Gastrocnemius medialis (tissue), 4 donors: ENCODE measurements at regions not wholly inside any gene's neighbourhood (a gene's known extent, or its start where the extent isn't known, plus 50 kb on each side); places are given as distances from the start of the nearest gene placed in this dataset.
A peak's percentile ranks its signal among the peaks of the same experiment; 100 is the strongest.
"Not testable (repeated sequence)": the region's sequence is repeated elsewhere in the genome, so short reads cannot be mapped to it uniquely, and the experiment has no call there.

Source experiments
- ATAC-seq, 2 donors: fragments of 150-250 bp; one replicate each; pipeline ENCODE4 v1.9.1; 2016
- DNase-seq, 2 donors: peaks; one replicate each; pipeline ENCODE4 v3.0.0-alpha.2; 2019
- H3K27ac ChIP-seq, 4 donors: fragments of 200-600 bp; sonication (generic); 1 replicate in 1 of 4; 2 replicates in 3 of 4; pipeline ENCODE4 v1.5.1; 2016 to 2018; ENCODE audit warnings: mild to moderate bottlenecking in 2 of 4, moderate library complexity in 1 of 4
- H3K27me3 ChIP-seq, 3 donors: fragments of 200-600 bp; sonication (generic) in 2 of 3; 1 replicate in 1 of 3; 2 replicates in 2 of 3; pipeline versions ENCODE4 v1.5.1 to v1.6.0; 2016 to 2019; ENCODE audit warnings: mild to moderate bottlenecking in 1 of 3, moderate library complexity in 1 of 3
- H3K36me3 ChIP-seq, 2 donors: fragments of 200-600 bp; sonication (generic) in 1 of 2; one replicate each; pipeline ENCODE4 v1.5.1; 2017 to 2018
- H3K4me1 ChIP-seq, 2 donors: fragments of 200-600 bp; sonication (generic) in 1 of 2; one replicate each; pipeline ENCODE4 v1.5.1; 2016 to 2017; ENCODE audit warnings: mild to moderate bottlenecking in 2 of 2
- H3K4me3 ChIP-seq, 4 donors: fragments of 200-600 bp; sonication (generic) in 3 of 4; 1 replicate in 1 of 4; 2 replicates in 3 of 4; pipeline ENCODE4 v1.5.1; 2016 to 2019; ENCODE audit warnings: mild to moderate bottlenecking in 2 of 4
- H3K9me3 ChIP-seq, 3 donors: fragments of 200-600 bp; sonication (generic) in 2 of 3; 1 replicate in 1 of 3; 2 replicates in 2 of 3; pipeline ENCODE4 v1.5.1; 2016 to 2019
- CTCF ChIP-seq, 5 experiments: fragments of 450-650 bp in 3 of 5; fragments of 200-600 bp in 2 of 5; sonication (generic) in 2 of 5; IDR thresholded peaks in 4 of 5; conservative IDR thresholded peaks in 1 of 5; 1 replicate in 4 of 5; 2 replicates in 1 of 5; pipeline ENCODE4 v1.5.1; 2016 to 2019; ENCODE audit warnings: antibody characterized with exemption in 5 of 5, mild to moderate bottlenecking in 3 of 5, moderate library complexity in 3 of 5
- POLR2A ChIP-seq, 2 donors: fragments of 450-650 bp; IDR thresholded peaks; one replicate each; pipeline ENCODE4 v1.6.1; 2017; ENCODE audit warnings: antibody characterized with exemption in 2 of 2, mild to moderate bottlenecking in 2 of 2, moderate library complexity in 2 of 2
- in situ Hi-C, 4 donors: fragments of 200-750 bp; cut with MboI; loops; one replicate each; pipeline versions ENCODE4 v1.15.0 to v1.8.0; 2017; ENCODE audit warnings: low sequenced_read_pairs in 4 of 4
- intact Hi-C: fragments of 100-400 bp; cut with DNase I; formaldehyde crosslinking; loops from one replicate; pipeline ENCODE4 v1.15.1; 2023; ENCODE audit warnings: low total_unique reads

- peaks cover 0 to 3% (median 0%) of the 10 kb centered on the region in 3 donors for H3K27me3 ChIP-seq
- no peaks in the 10 kb centered on the region for H3K36me3 ChIP-seq
- no peak overlapping the region for H3K4me3 ChIP-seq
- DNase-seq (peak in 1 of 2 donors; percentile 6), ATAC-seq (peak; percentile 60 to 70)
- in situ Hi-C loops (loop anchor here in 3 of 4 donors (5.0 to 25.0 kb wide), 3 partner anchors 486 to 496 kb away; partner anchors contain the start of gene DRD1 (in 2 of the 3)), intact Hi-C loops (loop anchor here (1.0 kb wide), 1 partner anchor 493 kb away; the partner anchor contains the start of gene DRD1)
- TF ChIP-seq POLR2A (IDR thresholded peaks at IDR 0.05) (no peak), CTCF (IDR thresholded peaks at IDR 0.05 in 4 of 5, conservative IDR thresholded peaks at IDR 0.05 in 1 of 5) (peak; percentile 28 to 72 (median 58))
- H3K9me3 ChIP-seq = no peaks in the 10 kb centered on the region
- H3K4me1 ChIP-seq = no peaks in the 10 kb centered on the region
- no peak overlapping the region for H3K27ac ChIP-seq
Observed at GRCh38 chr5:174951151-174951780, 226.9 kb downstream of the MSX2 start.

- intact Hi-C loops (no loop called here), in situ Hi-C loops (loop anchor here in 3 of 4 donors (10.0 to 25.0 kb wide), 2 partner anchors 497 to 535 kb away; partner anchors contain the start of gene DRD1 (in 1 of the 3))
- H3K27me3 ChIP-seq = peaks cover 0 to 3% (median 0%) of the 10 kb centered on the region in 3 donors
Observed at GRCh38 chr5:174947548-174947947, 223.2 kb downstream of the MSX2 start.

GRCh38 chr5:174945853-174946252 lies 221.5 kb downstream of the MSX2 start:
- TF ChIP-seq POLR2A (IDR thresholded peaks at IDR 0.05) (no peak), CTCF (IDR thresholded peaks at IDR 0.05 in 4 of 5, conservative IDR thresholded peaks at IDR 0.05 in 1 of 5) (no peak)
- H3K27ac ChIP-seq = no peak overlapping the region
- H3K9me3 ChIP-seq = no peaks in the 10 kb centered on the region
- H3K27me3 ChIP-seq = peaks cover 0 to 6% (median 0%) of the 10 kb centered on the region in 3 donors
- H3K4me3 ChIP-seq = no peak overlapping the region
- no peak for ATAC-seq
- no peaks in the 10 kb centered on the region for H3K4me1 ChIP-seq
- intact Hi-C loops = no loop called here
- no peaks in the 10 kb centered on the region for H3K36me3 ChIP-seq
- DNase-seq = no peak
- in situ Hi-C loops = loop anchor here in 3 of 4 donors (10.0 to 25.0 kb wide), 2 partner anchors 499 to 534 kb away; partner anchors contain the start of gene DRD1 (in 1 of the 3)

More at GRCh38 chr5:174947548-174947947, 223.2 kb downstream of the MSX2 start:
- H3K9me3 ChIP-seq = no peaks in the 10 kb centered on the region
- DNase-seq (no peak), ATAC-seq (no peak)
- no peak overlapping the region for H3K27ac ChIP-seq
- no peaks in the 10 kb centered on the region for H3K4me1 ChIP-seq
- TF ChIP-seq CTCF (IDR thresholded peaks at IDR 0.05 in 4 of 5, conservative IDR thresholded peaks at IDR 0.05 in 1 of 5) (no peak), POLR2A (IDR thresholded peaks at IDR 0.05) (no peak)
- H3K36me3 ChIP-seq = no peaks in the 10 kb centered on the region
- H3K4me3 ChIP-seq = no peak overlapping the region

- Histone ChIP-seq H3K36me3 (no peaks in the 10 kb centered on the region), H3K27me3 (peaks cover 0 to 6% (median 0%) of the 10 kb centered on the region in 3 donors), H3K27ac (no peak overlapping the region), H3K4me3 (no peak overlapping the region), H3K9me3 (no peaks in the 10 kb centered on the region), H3K4me1 (no peaks in the 10 kb centered on the region)
- TF ChIP-seq CTCF (IDR thresholded peaks at IDR 0.05 in 4 of 5, conservative IDR thresholded peaks at IDR 0.05 in 1 of 5) (no peak), POLR2A (IDR thresholded peaks at IDR 0.05) (no peak)
- in situ Hi-C loops = loop anchor here in 3 of 4 donors (10.0 to 25.0 kb wide), 2 partner anchors 501 to 531 kb away; partner anchors contain the start of gene DRD1 (in 1 of the 3)
- intact Hi-C loops = no loop called here
- no peak for DNase-seq
- ATAC-seq = no peak
Observed at GRCh38 chr5:174943785-174944184, 219.4 kb downstream of the MSX2 start.

- H3K36me3 ChIP-seq, H3K4me1 ChIP-seq, H3K27me3 ChIP-seq, DNase-seq, H3K4me3 ChIP-seq, H3K27ac ChIP-seq, intact Hi-C loops, H3K9me3 ChIP-seq, ATAC-seq: not testable (repeated sequence)
- in situ Hi-C loops = loop anchor here in 3 of 4 donors (10.0 to 25.0 kb wide), 2 partner anchors 502 to 531 kb away; partner anchors contain the start of gene DRD1 (in 1 of the 3)
Observed at GRCh38 chr5:174943002-174943401, 218.6 kb downstream of the MSX2 start.
